NCI-H1417 treated with DMSO at 0.1 percent for 48 hours (cell line): ENCODE measurements at regions not wholly inside any gene's neighbourhood (a gene's known extent, or its start where the extent isn't known, plus 50 kb on each side); places are given as distances from the start of the nearest gene placed in this dataset.
"Not testable (repeated sequence)": the region's sequence is repeated elsewhere in the genome, so short reads cannot be mapped to it uniquely, and the experiment has no call there.

ENCODE experiments used
- DNase-seq: peaks from one replicate; lab custom pipeline; 2025; lab: John Stamatoyannopoulos, UW

GRCh38 chr16:85203462-85203813, 91.2 kb upstream of the CIBAR2 start:
- no peak for DNase-seq

GRCh38 chr16:85204242-85205010, 92.2 kb upstream of the CIBAR2 start:
- no peak for DNase-seq

- not testable (repeated sequence) for DNase-seq
These were observed 93.0 kb upstream of the CIBAR2 start for GRCh38 chr16:85205257-85205656.

GRCh38 chr16:85205747-85206471, 93.6 kb upstream of the CIBAR2 start:
- no peak for DNase-seq

GRCh38 chr16:85206472-85207356, 94.4 kb upstream of the CIBAR2 start:
- DNase-seq, result no peak

GRCh38 chr16:85207357-85207921, 95.2 kb upstream of the CIBAR2 start:
- no peak for DNase-seq

- no peak for DNase-seq
These were observed 95.9 kb upstream of the CIBAR2 start for GRCh38 chr16:85208181-85208580.

- no peak for DNase-seq
These were observed 96.6 kb upstream of the CIBAR2 start for GRCh38 chr16:85208643-85209520.

GRCh38 chr16:85209526-85210121, 97.4 kb upstream of the CIBAR2 start:
- no peak for DNase-seq

- no peak for DNase-seq
These were observed 98.3 kb upstream of the CIBAR2 start for GRCh38 chr16:85210423-85211169.

- DNase-seq, result no peak
These were observed 99.1 kb upstream of the CIBAR2 start for GRCh38 chr16:85211271-85211801.

GRCh38 chr16:85213926-85214675, 101.8 kb upstream of the CIBAR2 start:
- no peak for DNase-seq

- DNase-seq, result no peak
These were observed 103.3 kb upstream of the CIBAR2 start for GRCh38 chr16:85215478-85216118.

GRCh38 chr16:85216522-85217375, 104.5 kb upstream of the CIBAR2 start:
- no peak for DNase-seq

GRCh38 chr16:85220125-85220839, 108.0 kb upstream of the CIBAR2 start:
- no peak for DNase-seq

- no peak for DNase-seq
These were observed 108.9 kb upstream of the CIBAR2 start for GRCh38 chr16:85220964-85221731.
